ENCODE measurements at regions not wholly inside any gene's neighbourhood (a gene's known extent, or its start where the extent isn't known, plus 50 kb on each side); places are given as distances from the start of the nearest gene placed in this dataset.

DNA sequence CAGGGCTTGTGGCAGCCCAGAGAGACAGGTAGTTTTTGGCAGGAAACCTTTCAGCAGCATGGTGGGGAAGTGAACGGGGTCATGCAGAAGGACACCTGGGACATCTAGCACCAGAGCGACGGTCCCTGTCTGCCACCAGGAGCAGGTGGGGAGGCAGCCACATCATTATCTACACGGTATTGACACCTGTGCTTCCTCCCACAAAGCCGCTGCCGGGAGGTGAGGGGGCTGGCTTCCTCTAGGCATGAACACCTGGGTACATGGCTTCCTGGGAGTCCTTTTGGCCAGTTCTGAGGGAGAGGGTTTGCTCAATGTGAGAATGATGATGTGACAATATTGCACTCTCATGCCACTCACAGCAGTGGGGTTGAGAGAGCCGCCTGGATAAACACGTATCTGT lies 275.2 kb downstream of the ACTR3B start:
- POLR2A ChIA-PET (ENCODE audit: unreplicated experiment) = no interaction called here
- WGBS, 2 experiments (ENCODE audit: extremely low coverage in 2 of 2, insufficient read length in 1 of 2) = no CpG with 5 or more reads among the region's 8 CpGs

More for the DNA sequence above, 275.2 kb downstream of the ACTR3B start:
- Histone ChIP-seq H3K27ac (ENCODE audit: insufficient read depth, low read length) (no peak overlapping the region), H4K20me1 (ENCODE audit: insufficient read depth, low read length) (no peaks in the 10 kb centered on the region), H2BK20ac (ENCODE audit: low read depth, low read length) (no peak overlapping the region), H3K9me3 (ENCODE audit: control insufficient read depth, insufficient read depth, low read length) (peaks cover 21% of the 10 kb centered on the region), H2BK5ac (ENCODE audit: low read depth, low read length, poor library complexity, severe bottlenecking) (no peak overlapping the region), H4K91ac (ENCODE audit: insufficient read depth, low read depth, low read length) (no peak overlapping the region), H4K8ac (ENCODE audit: low read depth in 2 of 2, low read length in 2 of 2) (no peak overlapping the region), H3K14ac (replicated peaks; ENCODE audit: low read depth, low read length) (no peak overlapping the region), H4K5ac (ENCODE audit: low read depth, low read length) (no peak overlapping the region), H2BK120ac (ENCODE audit: low read depth, low read length) (no peak overlapping the region), H3K9me1 (ENCODE audit: insufficient read depth, low read length) (no peaks in the 10 kb centered on the region), H3K4me3 (ENCODE audit: insufficient read depth, low read depth, low read length) (no peak overlapping the region), H3K36me3 (ENCODE audit: control insufficient read depth, insufficient read depth, low read length) (no peaks in the 10 kb centered on the region), H3K18ac (ENCODE audit: low read depth, low read length) (no peak overlapping the region), H3K4ac (ENCODE audit: low read depth, low read length) (no peak overlapping the region), H3K4me1 (ENCODE audit: control insufficient read depth, insufficient read depth, low read length) (no peaks in the 10 kb centered on the region), H3K79me1 (ENCODE audit: low read depth in 1 of 2, low read length in 2 of 2) (no peaks in the 10 kb centered on the region), H3K56ac (ENCODE audit: extremely low read depth, insufficient read depth, low read length) (no peak overlapping the region), H2BK15ac (ENCODE audit: low read depth, low read length) (no peak overlapping the region), H2AK9ac (replicated peaks; ENCODE audit: low read depth, low read length, poor library complexity) (no peak overlapping the region), H3K4me2 (ENCODE audit: low read depth, low read length) (no peak overlapping the region), H2AFZ (replicated peaks; ENCODE audit: low read length, poor library complexity) (no peak overlapping the region), H3K9ac (ENCODE audit: low read depth, low read length) (no peak overlapping the region), H3K27me3 (ENCODE audit: control insufficient read depth, insufficient read depth, low read length) (no peaks in the 10 kb centered on the region), H3K23ac (ENCODE audit: low read depth, low read length) (no peak overlapping the region), H2AK5ac (ENCODE audit: low read depth, low read length) (no peak overlapping the region)
- CTCF ChIA-PET = no interaction called here
- no TSS peak for BruUV-seq (replicated peaks)
- intact Hi-C loops (cut with micrococcal nuclease) = no loop called here
- dilution Hi-C loops (cut with HindIII; ENCODE audit: low sequenced_read_pairs, unreplicated experiment) = no loop called here
- ATAC-seq (ENCODE audit: low read depth) (no peak), DNase-seq (no peak)
- in situ Hi-C loops (cut with MboI; ENCODE audit: low sequenced_read_pairs) = no loop called here
- TF ChIP-seq BHLHE40 (IDR thresholded peaks at IDR 0.05; ENCODE audit: low read depth, low read length) (no peak), NFE2L2 (IDR thresholded peaks at IDR 0.05; ENCODE audit: low read depth, low read length) (no peak), MXI1 (IDR thresholded peaks at IDR 0.05; ENCODE audit: borderline replicate concordance, low read depth, low read length) (no peak), SMC3 (IDR thresholded peaks at IDR 0.05; ENCODE audit: low read depth, low read length) (no peak), POLR2A (IDR thresholded peaks at IDR 0.05; ENCODE audit: low read depth, low read length) (no peak), MAZ (IDR thresholded peaks at IDR 0.05; ENCODE audit: borderline replicate concordance, low read depth, low read length) (no peak), MAFK (IDR thresholded peaks at IDR 0.05; ENCODE audit: low read depth, low read length) (no peak), CHD1 (IDR thresholded peaks at IDR 0.05; ENCODE audit: low read depth, low read length) (no peak), RCOR1 (IDR thresholded peaks at IDR 0.05; ENCODE audit: insufficient replicate concordance, low read length) (no peak), RAD21 (IDR thresholded peaks at IDR 0.05; ENCODE audit: low read length) (no peak)
